Limb (tissue), 2 donors: ENCODE measurements at regions not wholly inside any gene's neighbourhood (a gene's known extent, or its start where the extent isn't known, plus 50 kb on each side); places are given as distances from the start of the nearest gene placed in this dataset.
"Not testable (repeated sequence)": the region's sequence is repeated elsewhere in the genome, so short reads cannot be mapped to it uniquely, and the experiment has no call there.

Source experiments
- DNase-seq, 2 donors: peaks; one replicate each; pipeline ENCODE4 v3.0.0-alpha.2; 2016; ENCODE audit errors: extremely low spot score in 2 of 2

GRCh38 chr11:45411228-45411946, 125.2 kb upstream of the SYT13 start:
- DNase-seq: no peak

GRCh38 chr11:45410391-45411227, 124.5 kb upstream of the SYT13 start:
- DNase-seq: no peak

- no peak for DNase-seq
These were observed 123.4 kb upstream of the SYT13 start for GRCh38 chr11:45409587-45409986.

- DNase-seq: no peak
These were observed 121.1 kb upstream of the SYT13 start for GRCh38 chr11:45407226-45407625.

GRCh38 chr11:45405916-45406670, 120.0 kb upstream of the SYT13 start:
- no peak for DNase-seq

- not testable (repeated sequence) for DNase-seq
These were observed 117.4 kb upstream of the SYT13 start for GRCh38 chr11:45403521-45403920.

- no peak for DNase-seq
These were observed 116.0 kb upstream of the SYT13 start for GRCh38 chr11:45402049-45402630.

GRCh38 chr11:45400591-45400990, 114.5 kb upstream of the SYT13 start:
- DNase-seq: no peak

- no peak for DNase-seq
These were observed 113.0 kb upstream of the SYT13 start for GRCh38 chr11:45399166-45399565.

- DNase-seq: no peak
These were observed 112.2 kb upstream of the SYT13 start for GRCh38 chr11:45398325-45398724.

- no peak for DNase-seq
These were observed 110.3 kb upstream of the SYT13 start for GRCh38 chr11:45396394-45396793.

- DNase-seq: no peak
These were observed 109.8 kb upstream of the SYT13 start for GRCh38 chr11:45395947-45396346.

GRCh38 chr11:45395421-45395820, 109.3 kb upstream of the SYT13 start:
- no peak for DNase-seq

GRCh38 chr11:45394294-45395085, 108.3 kb upstream of the SYT13 start:
- DNase-seq: no peak

GRCh38 chr11:45393826-45394225, 107.7 kb upstream of the SYT13 start:
- no peak for DNase-seq

- no peak for DNase-seq
These were observed 107.2 kb upstream of the SYT13 start for GRCh38 chr11:45393334-45393733.

- no peak for DNase-seq
These were observed 106.5 kb upstream of the SYT13 start for GRCh38 chr11:45392591-45393091.

GRCh38 chr11:45392154-45392553, 106.0 kb upstream of the SYT13 start:
- DNase-seq: no peak

- DNase-seq: no peak
These were observed 105.2 kb upstream of the SYT13 start for GRCh38 chr11:45391168-45391850.

GRCh38 chr11:45390407-45390806, 104.3 kb upstream of the SYT13 start:
- no peak for DNase-seq
